GM19397 (cell line): ENCODE measurements at regions not wholly inside any gene's neighbourhood (a gene's known extent, or its start where the extent isn't known, plus 50 kb on each side); places are given as distances from the start of the nearest gene placed in this dataset.

ENCODE experiments used
- ATAC-seq: cut with Tn5 transposase; IDR thresholded peaks from one replicate; pipeline ENCODE4 v1.9.1; 2021; ENCODE audit warnings: mild to moderate bottlenecking, moderate library complexity; ENCODE audit not compliant: unreplicated experiment

- ATAC-seq: no peak
Observed at GRCh38 chr14:34072401-34072800, 121.5 kb upstream of the EGLN3 start.

- ATAC-seq: no peak
Observed at GRCh38 chr14:34070917-34071407, 120.1 kb upstream of the EGLN3 start.

GRCh38 chr14:34069854-34070582 lies 119.1 kb upstream of the EGLN3 start:
- no peak for ATAC-seq

- ATAC-seq: no peak
Observed at GRCh38 chr14:34067587-34067986, 116.7 kb upstream of the EGLN3 start.

GRCh38 chr14:34065690-34066391 lies 115.0 kb upstream of the EGLN3 start:
- no peak for ATAC-seq

GRCh38 chr14:34065236-34065635 lies 114.4 kb upstream of the EGLN3 start:
- no peak for ATAC-seq

- ATAC-seq: no peak
Observed at GRCh38 chr14:34064349-34064748, 113.5 kb upstream of the EGLN3 start.

GRCh38 chr14:34063470-34064164 lies 112.7 kb upstream of the EGLN3 start:
- ATAC-seq: no peak

- no peak for ATAC-seq
Observed at GRCh38 chr14:34063042-34063441, 112.2 kb upstream of the EGLN3 start.

- no peak for ATAC-seq
Observed at GRCh38 chr14:34062353-34062973, 111.6 kb upstream of the EGLN3 start.

- ATAC-seq: no peak
Observed at GRCh38 chr14:34060651-34060999, 109.8 kb upstream of the EGLN3 start.

- peak; percentile 89 for ATAC-seq
Observed at GRCh38 chr14:34059925-34060650, 109.2 kb upstream of the EGLN3 start.

GRCh38 chr14:34059037-34059924 lies 108.4 kb upstream of the EGLN3 start:
- ATAC-seq: no peak

- no peak for ATAC-seq
Observed at GRCh38 chr14:34058510-34058909, 107.6 kb upstream of the EGLN3 start.

- no peak for ATAC-seq
Observed at GRCh38 chr14:34056046-34056445, 105.2 kb upstream of the EGLN3 start.

GRCh38 chr14:34055157-34055950 lies 104.5 kb upstream of the EGLN3 start:
- no peak for ATAC-seq

GRCh38 chr14:34053666-34054065 lies 102.8 kb upstream of the EGLN3 start:
- ATAC-seq: no peak

- no peak for ATAC-seq
Observed at GRCh38 chr14:34052658-34053014, 101.8 kb upstream of the EGLN3 start.
